Umbilical cord (tissue), 1 donor: ENCODE measurements at regions not wholly inside any gene's neighbourhood (a gene's known extent, or its start where the extent isn't known, plus 50 kb on each side); places are given as distances from the start of the nearest gene placed in this dataset.
"Not testable (repeated sequence)": the region's sequence is repeated elsewhere in the genome, so short reads cannot be mapped to it uniquely, and the experiment has no call there.

ENCODE experiments used
- DNase-seq: peaks from one replicate; pipeline ENCODE4 v3.0.0-alpha.2; 2015; ENCODE audit warnings: low spot score

GRCh38 chr2:76697439-76697838 is 824.7 kb downstream of the LRRTM4 start:
- not testable (repeated sequence) for DNase-seq

GRCh38 chr2:76692908-76693307 is 829.3 kb downstream of the LRRTM4 start:
- no peak for DNase-seq

- DNase-seq: no peak
These were observed 833.4 kb downstream of the LRRTM4 start for GRCh38 chr2:76688732-76689131.

DNA sequence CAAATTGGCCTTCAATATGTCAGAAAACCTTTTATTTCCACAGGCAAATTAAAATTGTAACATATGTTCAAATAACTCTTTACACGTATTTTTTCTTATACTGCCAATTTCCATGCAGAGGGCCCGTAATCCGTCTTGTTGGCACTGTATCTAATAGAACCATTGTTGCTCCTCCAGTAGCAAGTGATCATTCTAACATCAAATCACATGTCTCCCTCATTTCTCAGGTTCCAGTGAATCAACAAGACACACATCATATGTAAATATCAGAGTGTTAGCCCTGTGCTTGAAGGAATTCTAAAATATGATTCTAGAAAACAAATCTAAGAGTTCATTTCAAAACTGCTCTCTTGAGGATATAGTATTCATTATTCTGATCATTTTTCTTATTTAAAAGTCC is 834.3 kb downstream of the LRRTM4 start:
- no peak for DNase-seq

GRCh38 chr2:76684756-76685155 is 837.4 kb downstream of the LRRTM4 start:
- peak; percentile 47 for DNase-seq

- no peak for DNase-seq
These were observed 843.2 kb downstream of the LRRTM4 start for GRCh38 chr2:76679025-76679396.

DNA sequence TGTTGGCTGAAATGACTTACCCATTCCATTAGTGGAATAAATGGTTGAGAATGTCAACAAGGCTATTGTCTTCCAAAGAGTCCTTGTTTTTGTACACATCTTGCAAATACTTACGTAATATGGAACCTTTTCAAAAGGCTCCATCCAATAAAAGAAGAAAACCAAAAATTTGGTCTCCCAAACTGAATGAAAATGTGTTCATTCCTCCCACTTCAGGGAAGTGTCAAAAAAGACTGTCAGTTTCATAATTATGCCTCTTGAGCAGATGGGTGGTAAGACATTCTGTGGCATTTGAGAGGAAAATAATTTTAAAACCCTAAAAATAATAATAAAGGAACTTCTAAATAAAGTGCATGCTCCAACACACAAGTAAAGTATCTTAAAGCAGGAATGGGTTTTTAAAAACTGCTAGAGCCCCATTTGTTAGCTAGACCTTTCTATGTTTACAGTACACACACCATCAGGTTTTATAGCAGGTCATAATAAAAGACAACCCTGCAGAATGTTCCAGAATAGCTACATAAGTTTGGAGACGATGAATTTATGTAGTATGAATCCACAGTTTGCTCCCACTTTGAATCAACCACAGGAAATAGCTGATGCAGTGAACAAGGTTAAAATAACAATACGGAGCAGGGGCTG is 843.7 kb downstream of the LRRTM4 start:
- no peak for DNase-seq

DNA sequence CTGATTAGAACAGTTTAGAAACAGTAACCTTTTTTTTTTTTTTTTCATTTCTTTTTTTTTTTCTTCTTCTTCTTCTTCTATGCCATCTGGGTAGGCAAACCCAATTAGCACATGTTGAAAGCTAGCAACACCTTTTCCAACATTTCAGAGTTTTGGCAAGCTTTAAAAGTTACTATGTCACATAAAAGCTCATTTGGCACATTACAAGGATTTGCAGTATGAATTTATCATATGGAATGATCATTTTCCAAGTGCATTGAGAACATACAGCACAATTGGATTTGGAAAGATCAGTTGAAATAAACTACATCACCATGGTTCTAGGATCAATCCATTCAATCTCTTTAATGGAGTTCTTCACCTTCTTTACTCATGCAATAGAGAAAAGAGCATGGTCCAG is 847.0 kb downstream of the LRRTM4 start:
- no peak for DNase-seq

- no peak for DNase-seq
These were observed 849.4 kb downstream of the LRRTM4 start for GRCh38 chr2:76672798-76673197.

GRCh38 chr2:76669966-76670465 is 852.2 kb downstream of the LRRTM4 start:
- no peak for DNase-seq

- DNase-seq: no peak
These were observed 853.9 kb downstream of the LRRTM4 start for GRCh38 chr2:76668279-76668678.

GRCh38 chr2:76667821-76668271 is 854.3 kb downstream of the LRRTM4 start:
- peak; percentile 53 for DNase-seq

DNA sequence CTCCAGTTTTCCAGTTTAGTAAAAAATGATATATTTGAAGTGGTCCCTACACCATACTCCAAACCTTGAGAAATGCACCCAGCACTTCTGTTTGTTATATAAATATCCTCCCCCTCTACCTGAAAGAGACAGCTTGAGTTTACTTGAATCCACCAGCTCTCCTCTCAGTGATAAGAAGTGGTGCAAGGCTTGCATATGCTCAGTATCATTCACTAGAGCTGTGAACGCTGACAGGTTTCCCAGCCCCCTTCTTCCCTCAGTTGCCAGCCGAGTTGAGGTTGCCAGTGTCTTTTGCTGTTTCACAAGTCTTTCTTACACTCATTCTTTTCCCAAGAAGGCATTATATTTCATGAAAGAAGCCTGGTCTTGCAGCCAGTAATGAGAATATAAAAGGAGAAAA is 880.0 kb downstream of the LRRTM4 start:
- peak; percentile 8 for DNase-seq

DNA sequence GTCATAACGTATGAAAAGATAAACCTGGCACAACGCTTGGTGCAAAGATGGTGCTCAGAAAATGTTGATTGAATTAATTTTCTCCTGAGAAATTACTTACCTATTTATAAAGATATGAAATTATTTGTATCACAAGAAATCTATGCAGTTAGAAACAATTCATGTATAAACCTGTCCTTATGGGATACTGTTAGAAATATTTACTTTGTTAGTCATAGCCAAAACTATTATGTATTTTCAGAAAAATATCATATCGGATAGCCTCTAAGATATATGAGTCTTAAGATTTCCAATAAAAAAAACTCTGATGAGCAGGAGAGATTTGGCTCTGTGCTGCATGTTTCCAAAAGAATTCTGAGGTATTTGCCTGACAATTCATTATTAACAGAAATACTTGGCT is 880.7 kb downstream of the LRRTM4 start:
- no peak for DNase-seq

- DNase-seq: no peak
These were observed 881.3 kb downstream of the LRRTM4 start for GRCh38 chr2:76640905-76641304.

DNA sequence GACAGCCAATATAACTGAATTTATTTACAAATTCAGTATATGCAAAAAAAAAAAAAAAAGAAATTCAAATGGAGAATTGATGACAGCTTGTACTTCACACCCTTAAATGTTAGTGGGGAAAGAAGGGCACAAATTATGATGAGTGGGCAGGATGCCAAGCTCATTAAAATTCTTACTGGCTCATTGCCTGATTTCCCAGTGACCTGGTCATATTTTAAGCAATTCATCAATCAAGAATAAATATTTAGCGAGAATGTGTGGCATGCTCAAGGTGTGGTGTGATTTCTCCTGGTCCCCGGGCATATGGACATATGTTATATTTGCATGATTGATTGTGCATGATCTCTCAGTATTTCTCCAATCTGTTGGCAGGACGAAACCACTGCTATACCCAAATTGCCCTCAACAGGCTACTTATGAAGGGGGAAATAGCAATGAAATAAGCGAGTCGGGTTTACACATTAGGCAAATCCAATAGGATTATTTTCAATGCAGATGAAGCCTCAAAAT is 883.0 kb downstream of the LRRTM4 start:
- no peak for DNase-seq

DNA sequence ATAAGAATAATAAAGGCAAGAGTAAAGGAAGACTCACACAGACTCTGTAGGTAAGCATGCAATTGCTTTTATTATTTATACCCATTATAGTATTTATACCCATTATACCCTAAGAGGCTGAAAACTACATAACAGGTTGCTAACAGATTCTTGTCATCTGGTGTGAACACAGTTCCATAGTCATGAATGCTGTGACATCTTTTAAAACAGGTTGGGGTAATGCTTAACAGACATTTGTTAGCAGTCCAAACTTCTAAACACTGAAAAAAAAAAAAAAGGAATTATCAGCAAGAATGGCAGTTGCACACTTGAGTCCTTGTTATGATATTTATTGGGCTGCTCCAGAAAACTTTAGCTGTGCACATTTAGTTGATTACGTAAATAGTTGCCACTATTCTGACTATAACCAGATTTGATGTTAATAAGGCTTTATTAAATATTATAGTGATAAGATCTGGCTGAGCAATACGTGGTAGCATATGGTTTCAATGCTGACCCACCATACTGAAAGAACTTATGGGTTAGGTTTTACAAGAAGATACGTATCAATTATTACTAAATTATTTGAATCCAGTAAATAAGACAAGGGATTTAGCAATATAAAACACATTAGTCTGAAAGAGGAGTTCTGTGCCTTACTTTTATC is 888.8 kb downstream of the LRRTM4 start:
- no peak for DNase-seq

DNA sequence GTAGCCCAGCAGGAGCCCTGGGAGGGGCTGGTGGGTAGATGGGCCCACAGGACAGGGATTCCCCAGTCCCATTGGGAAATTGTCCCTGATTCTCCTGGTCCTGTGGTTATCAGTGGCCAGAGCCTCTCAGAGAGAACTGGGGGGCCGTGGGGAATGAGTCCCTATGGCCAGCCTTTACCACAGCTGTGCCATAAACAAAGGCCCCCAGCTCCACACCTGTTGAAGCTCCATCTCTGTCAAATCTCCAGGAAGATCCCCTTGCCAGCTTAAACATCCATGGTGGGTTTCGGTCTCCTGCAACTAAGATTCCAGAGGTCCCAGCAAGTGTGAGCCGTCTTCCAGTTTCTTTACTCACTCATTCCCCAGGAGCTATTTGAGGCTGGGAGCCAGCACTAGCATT is 897.1 kb downstream of the LRRTM4 start:
- no peak for DNase-seq

DNA sequence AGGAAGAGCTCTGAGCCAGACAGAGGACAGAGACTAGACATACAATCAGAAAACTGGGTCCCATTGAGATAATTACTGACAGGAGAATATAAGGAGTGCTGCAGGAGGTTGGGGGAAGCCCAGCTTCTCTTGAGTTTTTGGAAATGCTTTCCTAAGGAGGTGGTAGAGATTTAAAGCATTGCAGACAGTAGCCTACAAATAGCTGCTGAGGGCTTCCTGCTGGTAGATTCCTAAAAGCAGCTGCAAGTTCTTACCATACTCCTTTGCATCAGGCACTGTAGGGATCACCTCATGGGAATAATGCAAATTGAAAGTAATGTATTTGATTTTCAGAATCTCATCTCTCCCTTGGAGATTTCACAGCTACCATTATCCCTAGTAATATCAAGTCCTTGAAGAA is 902.6 kb upstream of the GCFC2 start:
- DNase-seq: no peak

DNA sequence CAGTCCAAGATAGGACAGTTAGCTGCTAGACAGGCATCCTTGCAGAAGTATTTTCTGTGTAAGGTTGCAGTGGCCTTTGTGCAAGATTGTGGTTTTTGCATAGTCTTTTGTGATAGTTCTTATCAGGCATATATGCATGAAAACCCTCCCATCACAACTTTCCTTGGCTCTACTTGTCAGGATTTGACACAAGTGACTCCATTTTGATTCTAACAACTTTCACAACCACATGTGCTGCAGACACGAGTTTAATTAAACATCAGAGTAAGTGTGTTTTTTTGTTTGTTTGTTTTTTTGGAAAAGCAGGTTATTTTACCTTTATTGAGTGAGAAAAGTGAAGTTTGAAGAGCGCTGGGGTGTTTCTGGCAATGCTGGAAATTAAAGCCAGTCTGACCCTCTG is 902.0 kb upstream of the GCFC2 start:
- no peak for DNase-seq

- no peak for DNase-seq
These were observed 899.7 kb upstream of the GCFC2 start for GRCh38 chr2:76610451-76610850.

- DNase-seq: peak; percentile 84
These were observed 889.1 kb upstream of the GCFC2 start for GRCh38 chr2:76599732-76600368.

- no peak for DNase-seq
These were observed 873.8 kb upstream of the GCFC2 start for GRCh38 chr2:76584474-76584873.
